Endothelial cell (in vitro differentiated cells): ENCODE measurements at regions not wholly inside any gene's neighbourhood (a gene's known extent, or its start where the extent isn't known, plus 50 kb on each side); places are given as distances from the start of the nearest gene placed in this dataset.

Source experiments
- DNase-seq: peaks from one replicate; pipeline ENCODE4 v3.0.0; 2021; ENCODE audit warnings: low spot score
- H3K27ac Mint-ChIP-seq: one replicate; pipeline ENCODE4 v1.8.0; 2021; ENCODE audit warnings: mixed read lengths, inconsistent platforms; ENCODE audit not compliant: unreplicated experiment
- H3K27me3 Mint-ChIP-seq: one replicate; pipeline ENCODE4 v1.8.0; 2021; ENCODE audit warnings: mild to moderate bottlenecking, moderate library complexity, mixed read lengths, inconsistent platforms; ENCODE audit not compliant: unreplicated experiment
- H3K36me3 Mint-ChIP-seq: one replicate; pipeline ENCODE4 v1.8.0; 2021; ENCODE audit warnings: mild to moderate bottlenecking, low read depth, mixed read lengths, inconsistent platforms; ENCODE audit not compliant: unreplicated experiment
- H3K4me1 Mint-ChIP-seq: one replicate; pipeline ENCODE4 v1.8.0; 2021; ENCODE audit warnings: mild to moderate bottlenecking, mixed read lengths, inconsistent platforms; ENCODE audit not compliant: unreplicated experiment
- H3K4me3 Mint-ChIP-seq: one replicate; pipeline ENCODE4 v1.8.0; 2021; ENCODE audit warnings: mild to moderate bottlenecking, mixed read lengths, inconsistent platforms; ENCODE audit not compliant: unreplicated experiment
- H3K9me3 Mint-ChIP-seq: one replicate; pipeline ENCODE4 v1.8.0; 2021; ENCODE audit warnings: mixed read lengths, inconsistent platforms; ENCODE audit not compliant: unreplicated experiment
- CTCF ChIP-seq: fragments of 200-600 bp; sonication (generic); IDR thresholded peaks from one replicate; pipeline ENCODE4 v1.5.0; 2021; ENCODE audit warnings: antibody characterized with exemption; ENCODE audit not compliant: unreplicated experiment

- Mint-ChIP-seq H3K4me3 (no peak overlapping the region), H3K4me1 (no peaks in the 10 kb centered on the region), H3K27ac (no peak overlapping the region), H3K9me3 (no peaks in the 10 kb centered on the region), H3K36me3 (peaks cover 6% of the 10 kb centered on the region), H3K27me3 (peaks cover 3% of the 10 kb centered on the region)
- DNase-seq = no peak
- no peak for TF ChIP-seq CTCF
Observed at GRCh38 chr2:215652388-215652787, 216.5 kb upstream of the FN1 start.

DNA sequence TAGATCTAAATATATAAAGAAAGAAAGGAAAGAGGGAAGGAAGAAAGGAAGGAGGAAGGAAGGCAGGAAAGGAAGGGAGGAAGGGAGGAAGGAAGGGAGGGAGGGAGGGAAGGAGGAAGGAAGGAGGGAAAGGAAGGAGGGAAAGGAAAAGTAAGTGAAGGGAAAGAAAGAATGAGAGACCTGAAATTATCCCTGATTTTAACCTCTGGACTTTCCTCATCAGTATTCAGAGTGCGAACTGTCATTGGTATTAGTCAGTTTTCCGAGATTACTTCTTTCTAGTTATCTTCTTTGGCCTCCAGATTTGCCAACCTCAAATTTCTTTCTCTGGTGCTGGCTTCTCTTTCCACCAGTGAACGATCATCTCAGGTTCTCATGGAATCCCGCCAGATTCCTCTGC lies 215.5 kb upstream of the FN1 start:
- Mint-ChIP-seq H3K27me3 (peaks cover 3% of the 10 kb centered on the region), H3K4me1 (no peaks in the 10 kb centered on the region), H3K9me3 (no peaks in the 10 kb centered on the region), H3K36me3 (peaks cover 6% of the 10 kb centered on the region), H3K27ac (no peak overlapping the region), H3K4me3 (no peak overlapping the region)
- no peak for TF ChIP-seq CTCF
- no peak for DNase-seq

DNA sequence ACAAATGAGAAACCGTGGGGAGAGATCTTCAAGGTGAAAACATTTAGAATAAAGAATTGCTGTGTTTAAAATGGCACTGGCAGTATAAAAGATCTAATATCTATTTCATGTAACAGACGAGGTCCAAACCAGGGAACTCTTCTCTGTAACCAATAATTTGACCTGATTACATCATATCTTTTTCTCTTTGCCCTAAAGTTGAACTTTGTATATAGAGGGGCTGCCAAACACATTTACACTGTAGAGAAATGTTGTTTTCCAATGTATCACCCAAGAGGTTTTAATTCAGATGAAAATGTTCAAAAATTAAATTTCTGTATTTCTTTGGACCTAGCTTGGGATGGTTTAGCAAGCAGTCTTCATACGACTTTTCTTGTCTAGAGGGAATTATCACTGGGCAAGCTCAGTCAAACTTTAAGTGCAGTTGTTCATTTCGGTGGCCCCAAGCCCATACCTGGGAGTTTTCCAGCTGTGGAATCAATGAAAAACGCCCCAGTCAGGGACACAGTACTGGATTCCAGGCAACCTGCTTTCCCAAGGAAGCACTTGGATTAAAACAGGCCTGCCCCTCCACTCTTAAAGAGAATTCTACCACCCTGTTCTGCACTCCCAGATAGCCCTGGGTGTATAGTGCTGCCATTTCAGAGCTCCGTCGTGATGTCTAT lies 208.5 kb upstream of the FN1 start:
- Mint-ChIP-seq H3K4me1 (no peaks in the 10 kb centered on the region), H3K4me3 (no peak overlapping the region), H3K27ac (no peak overlapping the region), H3K27me3 (no peaks in the 10 kb centered on the region), H3K36me3 (no peaks in the 10 kb centered on the region), H3K9me3 (no peaks in the 10 kb centered on the region)
- no peak for DNase-seq
- TF ChIP-seq CTCF = no peak

GRCh38 chr2:215638687-215639086 lies 202.8 kb upstream of the FN1 start:
- H3K27ac Mint-ChIP-seq = no peak overlapping the region
- DNase-seq = no peak
- H3K4me3 Mint-ChIP-seq = no peak overlapping the region
- no peaks in the 10 kb centered on the region for H3K4me1 Mint-ChIP-seq
- peaks cover 3% of the 10 kb centered on the region for H3K9me3 Mint-ChIP-seq
- TF ChIP-seq CTCF = no peak
- H3K27me3 Mint-ChIP-seq = peaks cover 2% of the 10 kb centered on the region
- no peaks in the 10 kb centered on the region for H3K36me3 Mint-ChIP-seq

- Mint-ChIP-seq H3K27ac (no peak overlapping the region), H3K36me3 (no peaks in the 10 kb centered on the region), H3K27me3 (peaks cover 2% of the 10 kb centered on the region), H3K4me1 (no peaks in the 10 kb centered on the region), H3K4me3 (no peak overlapping the region), H3K9me3 (peaks cover 3% of the 10 kb centered on the region)
- TF ChIP-seq CTCF = no peak
- no peak for DNase-seq
Observed at GRCh38 chr2:215637651-215638050, 201.8 kb upstream of the FN1 start.
